Thyroid gland (tissue), 4 donors: ENCODE measurements at regions not wholly inside any gene's neighbourhood (a gene's known extent, or its start where the extent isn't known, plus 50 kb on each side); places are given as distances from the start of the nearest gene placed in this dataset.

Experiments used
- POLR2A ChIP-seq, 2 donors: fragments of 450-650 bp; IDR thresholded peaks; one replicate each; pipeline ENCODE4 v1.6.1; 2017; ENCODE audit warnings: antibody characterized with exemption in 2 of 2, mild to moderate bottlenecking in 2 of 2, moderate library complexity in 1 of 2
- TF ChIP-seq, protein P1 (sequence below), 6 experiments: fragments of 200-600 bp in 3 of 6; fragments of 450-650 bp in 3 of 6; sonication (generic) in 3 of 6; IDR thresholded peaks; one replicate each; pipeline ENCODE4 v1.5.1; 2016 to 2019; ENCODE audit warnings: antibody characterized with exemption in 6 of 6, mild to moderate bottlenecking in 2 of 6, inconsistent platforms in 1 of 6, moderate library complexity in 1 of 6

DNA sequence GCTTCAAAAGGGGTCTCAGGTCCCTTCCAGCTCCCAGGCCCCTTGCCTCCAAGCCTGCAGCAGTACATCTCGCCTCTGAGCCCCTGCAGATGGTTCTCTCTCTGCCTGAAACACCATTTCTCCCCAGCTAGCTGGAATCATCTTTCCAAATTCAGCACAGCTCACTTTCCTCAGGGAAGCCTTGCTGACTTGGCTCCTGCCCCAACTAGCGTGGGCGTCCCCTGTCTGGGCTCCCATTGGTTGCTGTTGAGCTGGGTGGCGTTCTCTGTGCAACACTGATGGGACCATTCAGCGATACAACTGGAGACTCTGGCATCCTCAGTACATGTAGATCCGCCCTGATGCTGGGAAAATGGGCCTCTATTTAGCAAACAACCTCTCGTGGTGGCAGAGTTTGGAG, 141.3 kb upstream of the IGSF21 start:
- TF ChIP-seq, protein P1, sequence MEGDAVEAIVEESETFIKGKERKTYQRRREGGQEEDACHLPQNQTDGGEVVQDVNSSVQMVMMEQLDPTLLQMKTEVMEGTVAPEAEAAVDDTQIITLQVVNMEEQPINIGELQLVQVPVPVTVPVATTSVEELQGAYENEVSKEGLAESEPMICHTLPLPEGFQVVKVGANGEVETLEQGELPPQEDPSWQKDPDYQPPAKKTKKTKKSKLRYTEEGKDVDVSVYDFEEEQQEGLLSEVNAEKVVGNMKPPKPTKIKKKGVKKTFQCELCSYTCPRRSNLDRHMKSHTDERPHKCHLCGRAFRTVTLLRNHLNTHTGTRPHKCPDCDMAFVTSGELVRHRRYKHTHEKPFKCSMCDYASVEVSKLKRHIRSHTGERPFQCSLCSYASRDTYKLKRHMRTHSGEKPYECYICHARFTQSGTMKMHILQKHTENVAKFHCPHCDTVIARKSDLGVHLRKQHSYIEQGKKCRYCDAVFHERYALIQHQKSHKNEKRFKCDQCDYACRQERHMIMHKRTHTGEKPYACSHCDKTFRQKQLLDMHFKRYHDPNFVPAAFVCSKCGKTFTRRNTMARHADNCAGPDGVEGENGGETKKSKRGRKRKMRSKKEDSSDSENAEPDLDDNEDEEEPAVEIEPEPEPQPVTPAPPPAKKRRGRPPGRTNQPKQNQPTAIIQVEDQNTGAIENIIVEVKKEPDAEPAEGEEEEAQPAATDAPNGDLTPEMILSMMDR (IDR thresholded peaks at IDR 0.05): no peak
- no peak for TF ChIP-seq POLR2A (IDR thresholded peaks at IDR 0.05)
